NCI-H1930 (cell line): ENCODE measurements at regions not wholly inside any gene's neighbourhood (a gene's known extent, or its start where the extent isn't known, plus 50 kb on each side); places are given as distances from the start of the nearest gene placed in this dataset.
"Not testable (repeated sequence)": the region's sequence is repeated elsewhere in the genome, so short reads cannot be mapped to it uniquely, and the experiment has no call there.

Experiments used
- DNase-seq, 2 experiments: peaks; one replicate each; lab custom pipeline; 2025; lab: John Stamatoyannopoulos, UW

DNA sequence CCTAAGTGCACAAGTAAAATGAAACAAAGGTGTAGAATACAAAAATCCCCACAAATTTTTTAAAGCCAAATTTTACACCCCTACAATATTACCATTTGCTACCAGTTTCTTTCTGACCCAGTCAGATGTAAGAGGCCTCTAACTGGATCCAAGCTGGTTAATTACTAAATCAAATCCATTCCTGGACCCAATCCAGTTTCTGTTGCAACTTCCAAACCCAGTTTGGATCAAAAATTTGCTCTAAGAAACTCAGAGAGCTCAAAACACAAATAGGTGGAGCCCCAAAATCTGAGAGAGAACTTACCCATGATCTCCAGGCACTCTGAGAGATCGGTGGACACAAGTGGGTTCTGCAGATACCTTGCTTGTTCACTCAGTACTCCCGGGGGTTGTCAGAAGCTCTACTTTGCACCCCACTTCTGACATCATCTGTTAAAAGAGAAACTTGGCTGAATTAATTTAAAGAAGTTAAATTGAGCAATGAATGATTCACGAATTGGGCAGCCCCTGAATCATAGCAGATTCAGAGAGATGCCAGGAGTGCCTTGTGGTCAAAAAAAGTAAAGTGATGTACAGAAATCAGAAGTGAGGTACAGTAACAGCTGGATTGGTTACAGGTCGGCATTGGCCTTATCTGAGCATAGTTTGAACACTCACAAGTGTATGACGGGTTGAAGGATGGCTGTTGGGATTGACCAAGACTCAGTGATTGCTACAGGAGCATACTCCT is 448.0 kb downstream of the KCNT2 start:
- no peak for DNase-seq

DNA sequence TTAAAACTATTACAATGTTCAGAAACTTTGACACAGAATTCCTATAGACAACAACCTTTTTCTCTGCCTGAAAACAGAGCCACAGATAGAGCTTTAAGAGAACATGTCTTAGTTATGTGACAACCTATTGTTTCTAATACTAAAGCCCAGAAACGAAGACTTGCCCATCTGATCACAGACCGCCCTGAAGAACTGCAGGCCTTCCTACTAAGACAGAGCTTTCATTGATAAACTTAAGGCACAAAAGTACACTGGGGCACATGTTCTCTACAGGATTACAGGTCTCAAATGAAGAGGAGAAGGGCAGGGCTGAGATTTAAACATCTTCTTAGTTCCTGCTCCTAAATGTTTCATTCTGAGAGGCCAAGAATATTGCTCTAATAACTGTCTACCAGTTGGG is 452.7 kb downstream of the KCNT2 start:
- no peak for DNase-seq

DNA sequence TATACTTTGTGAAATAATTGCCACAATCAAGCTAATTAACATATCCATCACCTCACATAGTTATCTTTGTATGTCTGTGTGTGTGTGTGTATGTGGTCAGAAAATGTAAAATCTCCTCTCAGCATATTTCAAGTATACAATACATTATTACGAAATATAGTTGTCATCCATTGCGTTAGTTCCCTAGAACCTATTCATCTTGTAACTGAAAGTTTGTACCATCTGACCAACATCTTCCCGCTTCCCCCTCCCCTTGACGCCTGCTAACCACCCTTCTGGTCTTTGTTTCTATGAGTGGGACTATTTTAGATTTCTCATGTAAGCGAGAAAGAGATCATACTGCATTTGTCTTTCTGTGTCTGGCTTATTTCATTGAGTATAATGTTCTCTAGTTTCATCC is 455.3 kb downstream of the KCNT2 start:
- no peak for DNase-seq

DNA sequence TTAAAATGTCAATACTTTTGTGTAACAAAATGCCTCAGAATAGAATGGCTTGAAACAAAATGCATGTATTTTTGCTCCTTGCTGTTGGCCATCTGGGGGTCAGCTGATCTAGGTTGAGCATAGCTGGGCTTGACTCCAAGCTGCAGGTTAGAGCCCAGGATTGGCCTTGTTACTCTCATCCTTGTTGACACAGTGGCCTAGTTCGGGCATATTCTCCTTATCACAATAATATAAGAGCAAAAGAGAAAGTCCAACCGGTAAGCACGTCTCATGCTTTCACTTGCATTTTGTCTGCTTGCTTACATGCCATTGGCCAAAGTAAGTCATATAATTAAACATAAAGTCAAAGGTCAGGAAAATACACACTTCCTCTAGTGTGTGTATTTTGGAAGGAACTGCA is 456.2 kb downstream of the KCNT2 start:
- DNase-seq: no peak

DNA sequence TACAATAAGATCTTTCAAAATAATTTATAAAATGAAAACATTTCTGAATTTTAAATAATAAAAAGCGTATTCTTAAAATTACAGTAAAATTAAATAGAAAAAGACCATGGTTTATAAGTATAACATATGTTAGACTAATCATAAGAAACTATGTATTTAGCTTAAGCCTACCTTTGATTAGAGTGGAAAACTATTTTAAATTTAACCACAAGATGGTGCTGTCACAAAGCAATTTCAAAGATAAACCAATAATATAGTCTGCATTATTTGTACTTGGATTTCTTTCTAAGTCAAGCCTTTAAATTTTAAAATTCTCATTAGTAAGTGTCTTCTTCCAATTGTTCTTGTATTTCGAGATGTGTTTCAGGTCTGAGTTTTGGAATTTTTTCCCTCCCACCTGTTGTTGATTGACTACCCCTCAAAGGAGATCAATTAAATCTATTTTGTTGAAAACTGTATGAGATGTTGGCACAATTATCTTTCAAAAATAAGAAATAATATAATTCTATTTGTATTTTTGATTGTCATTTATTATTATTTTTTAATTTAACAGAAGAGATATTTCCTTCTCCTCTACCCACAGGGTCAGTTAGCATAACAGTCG is 459.8 kb downstream of the KCNT2 start:
- peak in 1 of 2 experiments; percentile 6 for DNase-seq

DNA sequence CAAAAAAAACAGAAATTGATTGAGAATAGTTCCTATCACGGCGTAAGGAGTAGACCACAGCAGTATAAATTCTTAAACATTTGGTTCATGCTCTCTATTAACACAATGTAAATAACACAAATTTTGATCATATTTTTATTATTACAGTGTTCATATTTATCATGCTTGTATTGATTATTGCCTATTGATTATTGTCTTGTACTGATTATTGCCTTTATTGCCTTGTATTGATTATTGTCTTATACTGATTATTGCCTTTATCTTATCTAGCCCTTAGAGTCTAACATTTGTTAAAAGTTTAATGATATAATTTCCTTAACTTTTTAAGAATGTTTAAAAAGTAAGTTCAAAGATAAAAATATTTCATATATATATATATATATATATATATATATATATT is 460.7 kb downstream of the KCNT2 start:
- DNase-seq: no peak

DNA sequence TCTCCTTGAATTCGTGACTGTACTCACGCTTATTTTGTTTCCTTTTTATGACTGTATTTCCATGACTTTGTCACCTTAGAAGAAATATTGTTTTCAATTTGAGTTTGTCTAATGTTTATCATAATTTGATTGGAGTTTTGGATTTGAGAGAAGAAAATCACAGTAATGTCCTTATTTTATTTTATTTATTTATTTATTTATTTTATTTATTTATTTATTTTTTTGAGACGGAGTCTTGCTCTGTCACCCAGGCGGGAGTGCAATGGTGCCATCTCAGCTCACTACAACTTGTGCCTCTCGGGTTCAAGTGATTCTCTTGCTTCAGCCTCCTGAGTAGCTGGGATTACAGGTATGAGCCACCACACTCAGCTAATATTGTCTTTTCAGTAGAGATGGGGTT is 463.1 kb downstream of the KCNT2 start:
- not testable (repeated sequence) for DNase-seq

DNA sequence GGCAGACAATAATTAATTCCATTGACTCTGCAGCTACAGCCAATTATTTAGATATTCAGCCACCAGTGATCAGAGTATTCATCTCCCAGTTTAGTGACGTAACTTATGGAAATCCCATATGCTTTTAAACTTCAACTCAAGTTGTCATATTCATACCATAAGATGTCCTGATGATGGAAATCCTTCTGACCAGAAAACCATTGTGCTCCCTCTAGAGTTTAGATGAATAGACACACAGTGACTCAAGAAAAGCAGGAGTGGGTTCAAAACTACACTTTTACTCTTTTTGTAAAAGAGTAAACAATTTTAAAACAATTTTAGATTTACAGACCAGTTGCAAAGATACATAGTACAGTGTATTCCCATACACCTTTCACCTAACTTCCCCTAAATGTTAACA is 463.7 kb downstream of the KCNT2 start:
- no peak for DNase-seq

DNA sequence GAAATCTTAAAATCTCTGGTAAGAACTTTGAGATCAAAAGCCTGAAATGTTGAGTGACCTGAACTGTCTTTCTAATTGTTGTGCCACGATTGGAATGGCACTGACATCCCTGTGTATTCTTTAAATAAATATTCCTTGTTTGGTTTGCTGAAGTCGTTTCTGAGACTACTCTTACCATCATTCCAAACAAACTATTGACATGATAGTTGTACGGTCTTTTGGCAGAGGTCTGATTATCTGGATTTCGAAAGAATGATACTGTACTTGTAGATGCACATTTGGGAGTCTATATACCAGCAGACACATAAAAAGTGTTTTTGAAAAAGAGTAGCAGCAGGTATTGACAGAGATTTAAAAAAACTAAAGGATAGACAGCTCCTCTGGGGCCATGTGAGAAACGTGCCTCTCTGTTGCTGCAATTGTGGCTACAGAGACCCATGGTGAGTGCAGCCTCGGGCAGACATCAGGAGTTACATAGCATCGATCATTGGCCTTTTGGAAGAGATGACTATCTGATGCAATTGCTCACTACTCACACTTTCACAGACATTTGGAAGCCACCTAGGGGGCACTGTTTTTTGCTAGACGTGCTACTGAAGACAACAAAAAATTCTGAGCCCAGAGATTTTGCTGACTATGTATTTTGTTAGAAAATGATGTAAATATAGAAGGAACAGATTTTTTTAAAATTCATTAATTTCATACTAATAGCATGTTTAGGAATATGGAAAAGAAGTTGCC is 464.5 kb downstream of the KCNT2 start:
- peak in 1 of 2 experiments; percentile 2 for DNase-seq

DNA sequence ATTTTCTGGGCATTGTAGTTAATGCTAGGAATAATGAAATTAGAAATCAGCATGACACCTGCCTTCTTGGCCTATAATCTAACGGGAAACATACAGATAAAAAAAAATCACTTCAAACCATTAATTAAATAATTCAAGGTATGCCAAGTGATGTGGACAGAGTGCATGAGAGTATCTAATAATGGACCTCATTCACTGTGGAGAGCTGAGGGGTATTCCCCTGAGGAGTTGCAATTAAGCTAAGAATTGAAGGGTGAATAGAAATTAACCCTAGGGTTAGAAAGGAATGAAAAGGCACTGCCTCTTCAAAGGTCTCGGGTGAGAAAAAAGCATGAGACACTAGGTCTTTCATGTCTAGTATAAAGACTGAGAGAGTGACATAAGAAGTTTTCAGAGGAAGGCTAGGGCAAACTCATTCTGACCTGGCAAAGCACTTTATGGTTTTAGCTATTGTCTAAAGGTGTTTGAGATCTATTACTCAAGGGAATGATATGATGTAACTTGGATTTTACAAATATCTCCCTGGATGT is 466.1 kb downstream of the KCNT2 start:
- DNase-seq: no peak

DNA sequence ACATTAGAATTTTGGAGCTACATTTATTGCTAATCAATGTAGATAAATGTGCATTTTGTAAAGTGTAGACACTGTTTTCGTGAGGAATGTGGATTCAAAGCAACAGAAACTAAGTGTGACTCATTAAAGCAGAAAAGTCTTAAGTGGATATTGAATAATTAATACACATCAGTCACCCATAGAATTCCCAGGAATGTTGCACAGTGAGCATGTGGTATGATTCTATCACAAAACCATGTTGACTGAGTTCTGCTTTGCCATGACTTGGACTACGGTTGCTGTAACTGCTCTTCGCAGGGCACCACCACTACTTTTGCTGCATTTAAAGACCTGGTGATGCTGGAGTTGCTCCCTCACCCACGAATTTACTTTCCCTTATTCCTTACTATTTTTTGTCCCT is 471.8 kb downstream of the KCNT2 start:
- no peak for DNase-seq

DNA sequence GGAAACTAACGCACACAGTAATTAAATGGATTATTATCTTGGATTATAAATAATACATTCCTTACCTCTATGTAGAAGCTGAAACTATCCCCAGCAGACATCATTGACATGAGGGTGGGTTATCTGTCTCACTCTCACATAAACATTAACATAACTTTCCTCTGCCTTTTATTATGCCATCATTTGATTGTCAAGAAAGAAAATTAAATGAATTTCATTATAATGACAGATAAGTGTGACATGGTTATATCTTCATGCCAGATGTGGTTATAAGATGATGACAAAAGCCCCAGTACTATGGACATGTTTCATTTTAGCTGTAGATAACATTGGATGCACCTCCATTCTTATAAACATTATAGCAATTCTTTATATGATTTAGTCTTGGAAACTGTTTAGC is 476.5 kb downstream of the KCNT2 start:
- DNase-seq: no peak

DNA sequence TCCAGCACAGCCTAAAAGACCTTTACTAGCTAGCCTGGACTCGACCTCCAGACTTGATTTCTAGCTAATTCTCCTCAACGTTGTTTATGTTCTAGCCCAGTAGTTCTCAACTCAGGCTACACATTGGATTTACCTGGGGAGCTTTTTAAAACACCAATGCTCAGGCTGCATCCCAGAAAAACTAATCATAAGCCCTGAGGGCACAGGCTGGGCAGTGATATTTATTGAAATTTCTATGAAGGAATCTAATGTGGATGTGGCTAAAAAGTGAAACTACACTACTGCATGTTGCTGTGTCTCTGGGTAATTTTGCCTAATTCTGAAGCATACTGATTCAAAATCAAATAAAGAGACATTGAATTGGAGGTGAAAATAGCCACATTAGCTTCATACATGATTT is 479.4 kb downstream of the KCNT2 start:
- no peak for DNase-seq

DNA sequence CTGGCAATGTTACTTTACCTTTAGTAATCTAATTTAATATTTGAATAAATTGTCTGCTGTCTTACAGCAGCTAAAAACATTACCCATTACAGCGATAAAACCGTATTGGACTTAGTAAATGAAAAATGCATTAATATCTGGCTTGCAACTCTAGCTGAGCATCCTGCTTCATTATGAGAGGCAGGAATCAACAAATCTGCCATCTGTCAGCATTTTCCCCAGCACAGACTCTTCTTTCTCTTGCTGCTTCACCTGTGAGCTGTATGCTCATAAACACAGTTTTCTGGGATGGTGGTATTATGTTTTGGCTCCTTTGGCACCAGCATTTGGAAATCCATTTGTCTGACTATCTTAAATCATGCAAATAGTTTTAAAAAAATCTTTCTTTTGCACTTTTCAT is 487.1 kb downstream of the KCNT2 start:
- no peak for DNase-seq

DNA sequence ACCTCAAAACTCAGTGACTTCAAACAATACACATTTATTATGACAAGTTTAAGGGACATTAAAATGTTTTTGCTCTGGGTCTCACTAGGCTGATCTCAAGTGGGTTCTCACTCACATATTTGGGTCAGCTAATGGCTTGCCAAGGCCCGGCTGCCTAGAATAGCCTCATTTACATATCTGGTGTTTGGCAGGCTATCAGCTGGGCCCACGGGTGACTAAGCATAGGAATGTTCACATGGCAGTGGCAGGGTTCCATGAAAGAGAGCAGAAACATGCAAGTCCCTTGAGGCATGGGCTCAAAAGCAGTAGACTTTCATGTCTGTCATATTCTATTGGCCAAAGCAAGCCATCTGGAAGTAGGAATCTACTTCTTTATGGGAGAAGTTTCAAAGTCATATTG is 492.6 kb downstream of the KCNT2 start:
- DNase-seq: no peak

DNA sequence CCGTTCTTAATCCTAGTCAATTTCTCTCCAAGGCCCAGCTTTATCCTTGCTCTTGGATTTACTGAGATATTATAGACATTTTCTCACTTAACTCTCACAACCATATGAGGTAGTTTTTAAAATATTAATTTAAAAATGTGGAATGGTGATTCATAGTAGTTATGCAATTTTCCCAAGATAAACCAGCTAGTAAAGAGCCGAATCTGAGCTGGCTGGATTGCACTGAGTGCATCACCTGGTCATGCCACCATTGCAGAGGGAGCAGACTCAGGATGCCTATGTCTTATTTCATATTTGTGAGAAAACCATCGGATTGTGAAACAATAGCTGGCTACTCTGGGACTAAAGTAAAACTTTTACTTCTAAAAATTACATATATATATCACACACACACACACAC is 494.0 kb downstream of the KCNT2 start:
- DNase-seq: no peak

DNA sequence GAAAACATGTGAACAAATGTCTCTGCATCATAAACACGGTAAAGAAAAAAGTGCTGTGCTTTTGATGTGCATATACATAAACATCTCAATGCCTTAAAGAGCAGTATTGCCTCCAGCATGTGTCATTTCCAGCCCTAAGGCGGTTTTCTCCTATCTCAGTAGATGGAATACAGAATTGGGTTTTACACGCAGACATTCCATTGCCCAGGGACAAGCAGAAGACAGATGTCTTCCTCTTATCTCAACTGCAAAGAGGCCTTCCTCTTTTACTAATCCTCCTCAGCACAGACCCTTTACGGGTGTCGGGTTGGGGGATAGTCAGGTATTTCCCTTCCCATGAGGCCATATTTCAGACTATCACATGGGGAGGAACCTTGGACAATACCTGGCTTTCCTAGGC is 499.2 kb downstream of the KCNT2 start:
- not testable (repeated sequence) for DNase-seq

DNA sequence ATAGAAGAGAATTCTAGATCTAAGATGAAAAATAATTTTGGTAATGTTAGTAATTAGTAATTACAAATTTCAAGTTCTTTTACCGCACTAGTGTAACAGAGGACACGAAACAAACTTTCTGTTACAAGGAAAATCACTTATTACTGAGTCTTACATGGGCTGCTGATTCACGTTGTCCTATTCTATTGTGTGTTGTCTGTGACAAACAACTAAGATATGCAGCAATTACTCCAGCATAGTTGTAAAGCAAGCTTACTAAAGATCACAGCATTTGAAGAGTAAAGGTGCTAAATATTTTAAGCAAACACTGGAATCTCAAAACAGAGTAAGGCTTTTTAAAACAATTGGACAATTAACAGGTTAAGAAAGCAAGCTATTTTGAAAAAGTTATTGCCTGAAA is 502.3 kb downstream of the KCNT2 start:
- no peak for DNase-seq

DNA sequence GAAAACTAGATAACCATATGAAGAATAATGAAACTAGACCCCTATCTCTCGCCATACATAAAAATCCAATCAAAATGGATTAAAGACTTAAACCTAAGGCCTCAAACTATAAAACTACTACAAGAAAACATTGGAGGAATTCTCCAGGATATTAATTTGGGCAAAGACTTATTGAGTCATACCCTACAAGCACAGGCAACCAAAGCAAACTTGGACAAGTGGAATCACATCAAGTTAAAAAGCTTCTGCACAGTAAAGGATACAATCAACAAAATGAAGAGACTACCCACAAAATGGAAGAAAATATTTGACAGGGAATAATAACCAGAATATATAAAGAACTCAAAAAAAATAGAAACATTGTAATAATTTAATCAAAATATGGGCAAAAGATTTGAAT is 505.4 kb downstream of the KCNT2 start:
- DNase-seq: no peak

DNA sequence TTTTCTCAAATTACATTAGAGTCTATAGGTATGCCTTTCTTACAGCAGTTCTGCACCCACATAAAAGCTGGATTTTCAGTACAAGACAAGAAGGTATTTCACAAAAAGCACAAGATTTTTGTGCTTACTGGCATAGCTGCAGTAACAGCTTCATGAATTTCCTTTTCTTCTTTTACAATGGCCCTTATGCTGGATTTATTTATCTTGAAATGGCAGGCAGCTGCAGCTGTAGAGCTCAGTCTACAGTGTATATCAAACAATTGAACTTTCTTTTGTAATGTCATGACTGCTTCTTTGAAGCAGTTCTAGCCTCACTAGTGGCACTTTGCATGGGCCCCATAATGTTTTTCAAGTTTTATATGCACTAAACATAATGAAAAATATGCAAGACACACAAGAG is 510.2 kb downstream of the KCNT2 start:
- no peak for DNase-seq

DNA sequence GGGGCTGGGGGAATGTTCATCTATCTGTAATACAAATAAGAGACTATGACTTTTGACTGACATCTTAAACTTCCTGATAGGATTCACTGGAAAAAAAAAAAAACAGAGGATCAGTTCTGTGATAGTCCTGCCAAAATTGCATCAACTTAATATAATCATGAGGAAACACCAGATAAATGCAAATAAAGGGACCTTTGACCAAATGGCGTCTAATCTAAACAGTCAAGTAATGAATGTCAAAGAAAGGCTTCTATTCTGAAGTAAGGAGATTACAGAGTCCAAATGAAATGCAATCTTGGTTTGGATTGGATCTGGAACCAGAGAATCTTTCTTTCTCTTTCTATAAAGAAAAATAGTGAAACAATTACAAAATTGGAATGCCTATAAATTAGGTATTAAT is 513.4 kb downstream of the KCNT2 start:
- no peak for DNase-seq

DNA sequence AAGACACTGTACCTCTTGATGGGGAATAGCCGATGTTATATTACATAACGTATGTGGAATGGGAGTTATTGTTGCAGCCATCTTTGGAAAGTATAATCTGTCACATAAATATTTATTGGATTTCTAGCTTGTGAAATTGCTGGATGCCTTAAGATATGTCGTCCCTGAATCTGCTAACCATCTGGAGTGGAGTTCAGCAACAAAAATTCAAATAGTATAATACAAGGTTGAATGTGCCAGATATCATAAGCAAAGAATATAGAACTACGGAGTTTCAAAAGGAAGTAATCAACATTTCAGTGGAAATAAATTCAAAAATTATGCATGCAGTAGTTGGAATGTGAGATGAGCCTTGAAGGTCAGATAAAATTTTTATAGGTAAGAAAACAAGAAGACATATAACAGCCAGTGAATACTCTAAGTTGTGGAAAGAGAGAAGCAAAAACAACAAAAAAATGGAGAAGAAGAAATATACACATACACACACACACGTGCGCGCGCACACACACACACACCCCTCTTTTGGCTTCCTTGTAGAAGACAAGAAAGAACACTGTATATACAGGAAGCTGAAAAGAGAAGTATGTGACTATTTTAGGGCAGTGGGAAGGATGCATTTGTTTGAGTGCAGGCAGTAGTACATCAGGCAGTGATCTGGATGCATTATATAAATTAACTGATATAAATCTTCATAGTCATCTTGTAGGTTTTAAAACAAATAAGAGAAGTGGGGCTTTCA is 516.7 kb downstream of the KCNT2 start:
- DNase-seq: no peak
